GM12864 (cell line): ENCODE measurements at regions not wholly inside any gene's neighbourhood (a gene's known extent, or its start where the extent isn't known, plus 50 kb on each side); places are given as distances from the start of the nearest gene placed in this dataset.

Source experiments
- DNase-seq: peaks from one replicate; pipeline ENCODE4 v3.0.0-alpha.2; 2011; ENCODE audit warnings: low read depth
- H3K4me3 ChIP-seq: 2 replicates; pipeline ENCODE4 v1.5.1; 2011; ENCODE audit warnings: mild to moderate bottlenecking, low read depth, low read length, control low read depth
- CTCF ChIP-seq: IDR thresholded peaks from 2 replicates; pipeline ENCODE4 v1.5.1; 2011; ENCODE audit warnings: low read depth, mild to moderate bottlenecking, moderate library complexity, low read length, control low read depth, inconsistent platforms; ENCODE audit errors: missing control alignments

DNA sequence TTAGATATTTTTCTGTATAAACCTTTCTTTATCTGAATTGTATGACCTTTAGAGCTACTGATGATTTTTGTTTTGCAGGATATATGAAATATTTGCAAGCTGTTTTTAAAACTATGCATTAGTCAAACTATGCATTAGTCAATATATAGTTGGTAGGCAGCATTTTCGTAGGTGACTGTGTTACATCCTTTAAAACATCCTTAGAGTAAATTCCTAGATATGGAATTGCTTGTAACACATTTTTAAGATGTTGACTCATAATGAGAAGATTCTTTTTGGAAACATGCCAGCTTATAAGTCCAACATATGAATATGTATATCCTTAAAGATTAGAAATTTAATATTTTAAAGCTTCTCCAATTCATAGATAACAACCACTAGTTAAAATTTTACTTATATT lies 1768.5 kb downstream of the PCDH7 start:
- no peak for TF ChIP-seq CTCF
- no peak overlapping the region for H3K4me3 ChIP-seq
- DNase-seq = no peak

GRCh38 chr4:32499171-32499570 lies 1779.0 kb downstream of the PCDH7 start:
- no peak overlapping the region for H3K4me3 ChIP-seq
- no peak for TF ChIP-seq CTCF
- DNase-seq = no peak

DNA sequence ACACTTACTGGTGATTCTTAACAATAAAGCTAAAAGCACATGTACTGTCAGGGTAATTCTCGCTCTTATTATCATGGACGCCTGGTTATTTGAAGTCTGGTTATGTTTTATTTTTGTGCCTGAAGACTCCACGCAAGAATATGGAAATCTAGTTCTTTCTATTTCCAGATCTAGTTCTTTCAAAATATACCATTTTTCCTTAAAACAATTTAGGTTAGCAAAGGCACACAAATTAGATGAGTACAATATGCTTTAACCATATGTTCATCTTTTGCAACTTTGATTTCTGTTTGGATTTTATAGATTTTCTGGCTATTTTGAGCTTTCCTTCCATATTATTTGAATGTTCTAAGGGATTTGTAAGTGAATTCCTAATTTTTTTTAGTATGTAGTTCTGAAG lies 1783.1 kb downstream of the PCDH7 start:
- H3K4me3 ChIP-seq = no peak overlapping the region
- DNase-seq = no peak
- no peak for TF ChIP-seq CTCF

- TF ChIP-seq CTCF = no peak
- no peak for DNase-seq
- H3K4me3 ChIP-seq = no peak overlapping the region
Observed at GRCh38 chr4:32506067-32506466, 1785.9 kb downstream of the PCDH7 start.

DNA sequence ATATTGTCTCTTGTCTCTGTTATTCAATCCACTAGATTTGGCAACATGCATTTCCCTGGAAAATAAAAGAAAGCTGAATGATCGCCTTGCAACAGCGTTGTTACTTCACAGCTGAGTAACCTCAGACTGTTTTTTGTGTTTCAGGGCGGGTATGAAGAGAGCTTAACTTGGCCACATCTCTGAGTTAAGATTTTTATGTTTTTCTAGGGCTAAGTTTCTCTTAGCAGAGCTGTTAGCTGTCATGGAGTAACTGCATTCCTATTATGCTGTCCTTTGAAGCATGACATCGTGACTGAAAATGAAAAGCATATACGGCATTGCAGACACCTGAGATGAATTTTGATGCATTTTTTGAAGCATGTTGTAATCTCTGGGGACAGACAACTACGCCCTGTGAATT lies 1798.9 kb downstream of the PCDH7 start:
- TF ChIP-seq CTCF = no peak
- H3K4me3 ChIP-seq = no peak overlapping the region
- DNase-seq = no peak

- TF ChIP-seq CTCF = no peak
- no peak for DNase-seq
Observed at GRCh38 chr4:32525420-32525819, 1805.3 kb downstream of the PCDH7 start.

GRCh38 chr4:32544846-32545245 lies 1824.7 kb downstream of the PCDH7 start:
- no peak for TF ChIP-seq CTCF
- no peak overlapping the region for H3K4me3 ChIP-seq
- no peak for DNase-seq

More at GRCh38 chr4:32525420-32525819, 1805.3 kb downstream of the PCDH7 start:
- H3K4me3 ChIP-seq = no peak overlapping the region
